ENCODE measurements at regions not wholly inside any gene's neighbourhood (a gene's known extent, or its start where the extent isn't known, plus 50 kb on each side); places are given as distances from the start of the nearest gene placed in this dataset.

DNA sequence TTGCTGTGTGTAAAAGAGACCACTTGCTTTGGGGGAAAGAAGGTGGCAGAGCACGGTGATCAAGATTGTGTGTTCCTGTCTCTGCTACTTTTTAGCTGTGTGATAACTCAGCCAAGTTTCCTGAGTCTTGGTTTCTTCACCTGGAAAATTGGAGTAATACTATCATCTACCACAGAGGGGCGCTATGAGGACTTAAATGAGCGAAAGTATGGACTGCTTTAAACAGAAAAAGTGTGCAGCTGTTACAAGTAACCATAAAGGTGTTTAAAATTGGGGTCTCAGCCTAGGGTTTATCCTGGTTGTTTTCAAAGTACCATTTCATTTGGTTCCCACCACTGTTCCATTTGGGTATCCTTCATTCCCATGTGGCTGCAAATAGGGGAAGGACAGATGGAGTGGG, 65.9 kb upstream of the WSCD2 start:
- TF ChIP-seq CTCF (IDR thresholded peaks at IDR 0.05; ENCODE audit: low read depth, low read length, poor library complexity, severe bottlenecking) (peak; percentile 46), EZH2phosphoT487 (IDR thresholded peaks at IDR 0.05; ENCODE audit: borderline replicate concordance, low read length) (no peak)

Measured in DOHH2 (cell line).